ENCODE measurements at regions not wholly inside any gene's neighbourhood (a gene's known extent, or its start where the extent isn't known, plus 50 kb on each side); places are given as distances from the start of the nearest gene placed in this dataset.

GRCh38 chr10:22481106-22481505 is 135.8 kb downstream of the SPAG6 start:
- no TSS peak for BruUV-seq (replicated peaks)
- TF ChIP-seq SIN3A (IDR thresholded peaks at IDR 0.05; ENCODE audit: borderline replicate concordance, insufficient read depth, low read depth, low read length) (no peak), TCF7L2 (IDR thresholded peaks at IDR 0.05; ENCODE audit: low read depth, low read length) (no peak), POLR2AphosphoS5 (IDR thresholded peaks at IDR 0.05; ENCODE audit: low read depth, low read length) (no peak)
- TF ChIP-seq, protein P1, sequence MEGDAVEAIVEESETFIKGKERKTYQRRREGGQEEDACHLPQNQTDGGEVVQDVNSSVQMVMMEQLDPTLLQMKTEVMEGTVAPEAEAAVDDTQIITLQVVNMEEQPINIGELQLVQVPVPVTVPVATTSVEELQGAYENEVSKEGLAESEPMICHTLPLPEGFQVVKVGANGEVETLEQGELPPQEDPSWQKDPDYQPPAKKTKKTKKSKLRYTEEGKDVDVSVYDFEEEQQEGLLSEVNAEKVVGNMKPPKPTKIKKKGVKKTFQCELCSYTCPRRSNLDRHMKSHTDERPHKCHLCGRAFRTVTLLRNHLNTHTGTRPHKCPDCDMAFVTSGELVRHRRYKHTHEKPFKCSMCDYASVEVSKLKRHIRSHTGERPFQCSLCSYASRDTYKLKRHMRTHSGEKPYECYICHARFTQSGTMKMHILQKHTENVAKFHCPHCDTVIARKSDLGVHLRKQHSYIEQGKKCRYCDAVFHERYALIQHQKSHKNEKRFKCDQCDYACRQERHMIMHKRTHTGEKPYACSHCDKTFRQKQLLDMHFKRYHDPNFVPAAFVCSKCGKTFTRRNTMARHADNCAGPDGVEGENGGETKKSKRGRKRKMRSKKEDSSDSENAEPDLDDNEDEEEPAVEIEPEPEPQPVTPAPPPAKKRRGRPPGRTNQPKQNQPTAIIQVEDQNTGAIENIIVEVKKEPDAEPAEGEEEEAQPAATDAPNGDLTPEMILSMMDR (IDR thresholded peaks at IDR 0.05): no peak
- TF ChIP-seq, protein P2, sequence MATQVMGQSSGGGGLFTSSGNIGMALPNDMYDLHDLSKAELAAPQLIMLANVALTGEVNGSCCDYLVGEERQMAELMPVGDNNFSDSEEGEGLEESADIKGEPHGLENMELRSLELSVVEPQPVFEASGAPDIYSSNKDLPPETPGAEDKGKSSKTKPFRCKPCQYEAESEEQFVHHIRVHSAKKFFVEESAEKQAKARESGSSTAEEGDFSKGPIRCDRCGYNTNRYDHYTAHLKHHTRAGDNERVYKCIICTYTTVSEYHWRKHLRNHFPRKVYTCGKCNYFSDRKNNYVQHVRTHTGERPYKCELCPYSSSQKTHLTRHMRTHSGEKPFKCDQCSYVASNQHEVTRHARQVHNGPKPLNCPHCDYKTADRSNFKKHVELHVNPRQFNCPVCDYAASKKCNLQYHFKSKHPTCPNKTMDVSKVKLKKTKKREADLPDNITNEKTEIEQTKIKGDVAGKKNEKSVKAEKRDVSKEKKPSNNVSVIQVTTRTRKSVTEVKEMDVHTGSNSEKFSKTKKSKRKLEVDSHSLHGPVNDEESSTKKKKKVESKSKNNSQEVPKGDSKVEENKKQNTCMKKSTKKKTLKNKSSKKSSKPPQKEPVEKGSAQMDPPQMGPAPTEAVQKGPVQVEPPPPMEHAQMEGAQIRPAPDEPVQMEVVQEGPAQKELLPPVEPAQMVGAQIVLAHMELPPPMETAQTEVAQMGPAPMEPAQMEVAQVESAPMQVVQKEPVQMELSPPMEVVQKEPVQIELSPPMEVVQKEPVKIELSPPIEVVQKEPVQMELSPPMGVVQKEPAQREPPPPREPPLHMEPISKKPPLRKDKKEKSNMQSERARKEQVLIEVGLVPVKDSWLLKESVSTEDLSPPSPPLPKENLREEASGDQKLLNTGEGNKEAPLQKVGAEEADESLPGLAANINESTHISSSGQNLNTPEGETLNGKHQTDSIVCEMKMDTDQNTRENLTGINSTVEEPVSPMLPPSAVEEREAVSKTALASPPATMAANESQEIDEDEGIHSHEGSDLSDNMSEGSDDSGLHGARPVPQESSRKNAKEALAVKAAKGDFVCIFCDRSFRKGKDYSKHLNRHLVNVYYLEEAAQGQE (IDR thresholded peaks at IDR 0.05; ENCODE audit: insufficient read depth in 1 of 2, low read depth in 2 of 2, low read length in 1 of 2): no peak
- no peaks in the 10 kb centered on the region for H3K27me3 ChIP-seq (ENCODE audit: control insufficient read depth, insufficient read depth, low read length)
- intact Hi-C loops (cut with micrococcal nuclease; ENCODE audit: unreplicated experiment): no loop called here
- ATAC-seq: no peak
- in situ Hi-C loops (cut with HindIII; ENCODE audit: low pct_unique_long_range_greater_than_20kb, low sequenced_read_pairs): no loop called here
- no peak for DNase-seq (ENCODE audit: low read depth, low spot score)
- no peaks in the 10 kb centered on the region for H3K4me1 ChIP-seq (ENCODE audit: control insufficient read depth, insufficient read depth, low read length)
- ChIA-PET POLR2A (no interaction called here), CTCF (no interaction called here)
- H3K4me3 ChIP-seq (ENCODE audit: low read depth in 2 of 2, low read length in 2 of 2): no peak overlapping the region
- H3K36me3 ChIP-seq (ENCODE audit: control insufficient read depth, insufficient read depth, low read length): no peaks in the 10 kb centered on the region
- no peaks in the 10 kb centered on the region for H3K9me3 ChIP-seq (ENCODE audit: control insufficient read depth, insufficient read depth, low read depth, low read length)
- no peak overlapping the region for H3K27ac ChIP-seq (ENCODE audit: low read length)

DNA sequence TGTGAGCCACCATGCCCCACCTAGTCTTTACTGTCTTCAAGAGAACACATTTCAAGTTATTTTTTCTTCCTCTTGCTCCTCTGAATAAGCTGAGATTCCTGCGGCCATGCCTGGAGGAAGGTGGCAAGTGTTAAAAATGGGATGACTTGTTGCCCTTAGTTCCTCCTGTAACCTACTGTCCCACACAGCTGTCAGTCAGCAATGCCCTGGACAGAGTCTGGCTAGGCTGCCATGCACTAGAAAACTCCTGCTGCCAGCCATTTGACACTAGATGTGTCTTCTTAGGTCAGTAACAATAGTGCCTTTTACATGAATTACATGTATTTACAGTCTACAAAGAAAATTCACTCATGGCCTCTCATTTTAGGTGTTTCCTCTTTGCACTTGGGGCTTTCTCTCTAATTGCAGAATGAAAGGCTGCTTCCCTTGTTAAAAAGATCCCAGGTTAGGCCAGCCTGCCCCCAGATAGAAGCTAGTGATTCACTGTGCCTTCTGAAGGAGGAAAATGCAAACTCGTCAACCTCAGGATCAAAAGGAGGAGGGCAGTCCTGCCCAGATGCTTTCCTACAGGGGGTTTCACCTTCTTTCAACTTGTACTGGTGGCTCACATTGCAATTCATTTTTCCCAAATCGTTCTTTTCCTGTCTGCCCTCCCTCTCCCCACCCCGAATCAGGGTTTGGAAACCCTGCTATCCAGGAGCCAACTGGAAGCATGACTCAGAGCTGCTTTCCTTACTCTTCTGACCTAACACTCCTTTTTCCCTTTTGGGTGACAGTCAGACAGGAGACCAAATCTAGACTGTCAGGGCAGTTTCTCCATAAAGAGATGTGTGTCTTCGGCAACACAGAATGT is 136.6 kb downstream of the SPAG6 start:
- intact Hi-C loops (cut with micrococcal nuclease; ENCODE audit: unreplicated experiment) (no loop called here), in situ Hi-C loops (cut with HindIII; ENCODE audit: low pct_unique_long_range_greater_than_20kb, low sequenced_read_pairs) (no loop called here)
- no peaks in the 10 kb centered on the region for H3K27me3 ChIP-seq (ENCODE audit: control insufficient read depth, insufficient read depth, low read length)
- no peak for TF ChIP-seq POLR2AphosphoS5 (IDR thresholded peaks at IDR 0.05; ENCODE audit: low read depth, low read length)
- TF ChIP-seq, protein P1 (IDR thresholded peaks at IDR 0.05): no peak
- no peak for TF ChIP-seq TCF7L2 (IDR thresholded peaks at IDR 0.05; ENCODE audit: low read depth, low read length)
- TF ChIP-seq SIN3A (IDR thresholded peaks at IDR 0.05; ENCODE audit: borderline replicate concordance, insufficient read depth, low read depth, low read length): no peak
- TF ChIP-seq, protein P2 (IDR thresholded peaks at IDR 0.05; ENCODE audit: insufficient read depth in 1 of 2, low read depth in 2 of 2, low read length in 1 of 2): no peak
- ChIA-PET POLR2A (no interaction called here), CTCF (no interaction called here)
- DNase-seq (ENCODE audit: low read depth, low spot score): no peak
- no peak overlapping the region for H3K27ac ChIP-seq (ENCODE audit: low read length)
- BruUV-seq (replicated peaks): no TSS peak
- H3K9me3 ChIP-seq (ENCODE audit: control insufficient read depth, insufficient read depth, low read depth, low read length): no peaks in the 10 kb centered on the region
- no peak overlapping the region for H3K4me3 ChIP-seq (ENCODE audit: low read depth in 2 of 2, low read length in 2 of 2)
- no peaks in the 10 kb centered on the region for H3K36me3 ChIP-seq (ENCODE audit: control insufficient read depth, insufficient read depth, low read length)
- no peak for ATAC-seq
- no peaks in the 10 kb centered on the region for H3K4me1 ChIP-seq (ENCODE audit: control insufficient read depth, insufficient read depth, low read length)

Measured in Panc1 (cell line).